H1 (cell line): ENCODE measurements at regions not wholly inside any gene's neighbourhood (a gene's known extent, or its start where the extent isn't known, plus 50 kb on each side); places are given as distances from the start of the nearest gene placed in this dataset.

Experiments used
- SUZ12 ChIP-seq: fragments of 200-600 bp; sonication (generic); IDR thresholded peaks from 2 replicates; pipeline ENCODE4 v1.6.1; 2012; ENCODE audit warnings: mild to moderate bottlenecking, inconsistent platforms, low read length, moderate library complexity, mixed read lengths
- TF ChIP-seq, protein P1 (sequence below): fragments of 300-600 bp; sonication (generic); IDR thresholded peaks from 2 replicates; pipeline ENCODE4 v1.7.1; 2012; ENCODE audit warnings: low read length, moderate library complexity, mild to moderate bottlenecking, inconsistent platforms; ENCODE audit not compliant: insufficient replicate concordance

DNA sequence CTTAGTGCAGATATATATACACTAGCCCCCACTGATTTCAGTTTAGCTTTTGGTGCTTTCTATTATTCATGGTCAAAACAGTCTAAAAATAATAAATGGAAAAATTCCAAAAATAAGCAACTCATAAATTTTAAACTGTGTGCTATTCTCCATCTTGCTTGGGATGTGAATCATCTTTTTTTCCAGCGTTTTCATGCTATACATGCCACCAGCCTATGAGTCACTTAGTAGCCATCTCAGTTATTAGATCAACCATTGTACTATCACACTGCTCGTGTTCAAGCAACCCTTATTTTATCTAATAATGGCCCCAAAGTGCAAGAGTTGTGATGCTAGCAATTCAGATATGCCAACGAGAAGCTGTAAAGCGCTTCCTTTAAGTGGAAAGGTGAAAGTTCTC, 73.9 kb upstream of the KRR1 start (continued):
- TF ChIP-seq, protein P1, sequence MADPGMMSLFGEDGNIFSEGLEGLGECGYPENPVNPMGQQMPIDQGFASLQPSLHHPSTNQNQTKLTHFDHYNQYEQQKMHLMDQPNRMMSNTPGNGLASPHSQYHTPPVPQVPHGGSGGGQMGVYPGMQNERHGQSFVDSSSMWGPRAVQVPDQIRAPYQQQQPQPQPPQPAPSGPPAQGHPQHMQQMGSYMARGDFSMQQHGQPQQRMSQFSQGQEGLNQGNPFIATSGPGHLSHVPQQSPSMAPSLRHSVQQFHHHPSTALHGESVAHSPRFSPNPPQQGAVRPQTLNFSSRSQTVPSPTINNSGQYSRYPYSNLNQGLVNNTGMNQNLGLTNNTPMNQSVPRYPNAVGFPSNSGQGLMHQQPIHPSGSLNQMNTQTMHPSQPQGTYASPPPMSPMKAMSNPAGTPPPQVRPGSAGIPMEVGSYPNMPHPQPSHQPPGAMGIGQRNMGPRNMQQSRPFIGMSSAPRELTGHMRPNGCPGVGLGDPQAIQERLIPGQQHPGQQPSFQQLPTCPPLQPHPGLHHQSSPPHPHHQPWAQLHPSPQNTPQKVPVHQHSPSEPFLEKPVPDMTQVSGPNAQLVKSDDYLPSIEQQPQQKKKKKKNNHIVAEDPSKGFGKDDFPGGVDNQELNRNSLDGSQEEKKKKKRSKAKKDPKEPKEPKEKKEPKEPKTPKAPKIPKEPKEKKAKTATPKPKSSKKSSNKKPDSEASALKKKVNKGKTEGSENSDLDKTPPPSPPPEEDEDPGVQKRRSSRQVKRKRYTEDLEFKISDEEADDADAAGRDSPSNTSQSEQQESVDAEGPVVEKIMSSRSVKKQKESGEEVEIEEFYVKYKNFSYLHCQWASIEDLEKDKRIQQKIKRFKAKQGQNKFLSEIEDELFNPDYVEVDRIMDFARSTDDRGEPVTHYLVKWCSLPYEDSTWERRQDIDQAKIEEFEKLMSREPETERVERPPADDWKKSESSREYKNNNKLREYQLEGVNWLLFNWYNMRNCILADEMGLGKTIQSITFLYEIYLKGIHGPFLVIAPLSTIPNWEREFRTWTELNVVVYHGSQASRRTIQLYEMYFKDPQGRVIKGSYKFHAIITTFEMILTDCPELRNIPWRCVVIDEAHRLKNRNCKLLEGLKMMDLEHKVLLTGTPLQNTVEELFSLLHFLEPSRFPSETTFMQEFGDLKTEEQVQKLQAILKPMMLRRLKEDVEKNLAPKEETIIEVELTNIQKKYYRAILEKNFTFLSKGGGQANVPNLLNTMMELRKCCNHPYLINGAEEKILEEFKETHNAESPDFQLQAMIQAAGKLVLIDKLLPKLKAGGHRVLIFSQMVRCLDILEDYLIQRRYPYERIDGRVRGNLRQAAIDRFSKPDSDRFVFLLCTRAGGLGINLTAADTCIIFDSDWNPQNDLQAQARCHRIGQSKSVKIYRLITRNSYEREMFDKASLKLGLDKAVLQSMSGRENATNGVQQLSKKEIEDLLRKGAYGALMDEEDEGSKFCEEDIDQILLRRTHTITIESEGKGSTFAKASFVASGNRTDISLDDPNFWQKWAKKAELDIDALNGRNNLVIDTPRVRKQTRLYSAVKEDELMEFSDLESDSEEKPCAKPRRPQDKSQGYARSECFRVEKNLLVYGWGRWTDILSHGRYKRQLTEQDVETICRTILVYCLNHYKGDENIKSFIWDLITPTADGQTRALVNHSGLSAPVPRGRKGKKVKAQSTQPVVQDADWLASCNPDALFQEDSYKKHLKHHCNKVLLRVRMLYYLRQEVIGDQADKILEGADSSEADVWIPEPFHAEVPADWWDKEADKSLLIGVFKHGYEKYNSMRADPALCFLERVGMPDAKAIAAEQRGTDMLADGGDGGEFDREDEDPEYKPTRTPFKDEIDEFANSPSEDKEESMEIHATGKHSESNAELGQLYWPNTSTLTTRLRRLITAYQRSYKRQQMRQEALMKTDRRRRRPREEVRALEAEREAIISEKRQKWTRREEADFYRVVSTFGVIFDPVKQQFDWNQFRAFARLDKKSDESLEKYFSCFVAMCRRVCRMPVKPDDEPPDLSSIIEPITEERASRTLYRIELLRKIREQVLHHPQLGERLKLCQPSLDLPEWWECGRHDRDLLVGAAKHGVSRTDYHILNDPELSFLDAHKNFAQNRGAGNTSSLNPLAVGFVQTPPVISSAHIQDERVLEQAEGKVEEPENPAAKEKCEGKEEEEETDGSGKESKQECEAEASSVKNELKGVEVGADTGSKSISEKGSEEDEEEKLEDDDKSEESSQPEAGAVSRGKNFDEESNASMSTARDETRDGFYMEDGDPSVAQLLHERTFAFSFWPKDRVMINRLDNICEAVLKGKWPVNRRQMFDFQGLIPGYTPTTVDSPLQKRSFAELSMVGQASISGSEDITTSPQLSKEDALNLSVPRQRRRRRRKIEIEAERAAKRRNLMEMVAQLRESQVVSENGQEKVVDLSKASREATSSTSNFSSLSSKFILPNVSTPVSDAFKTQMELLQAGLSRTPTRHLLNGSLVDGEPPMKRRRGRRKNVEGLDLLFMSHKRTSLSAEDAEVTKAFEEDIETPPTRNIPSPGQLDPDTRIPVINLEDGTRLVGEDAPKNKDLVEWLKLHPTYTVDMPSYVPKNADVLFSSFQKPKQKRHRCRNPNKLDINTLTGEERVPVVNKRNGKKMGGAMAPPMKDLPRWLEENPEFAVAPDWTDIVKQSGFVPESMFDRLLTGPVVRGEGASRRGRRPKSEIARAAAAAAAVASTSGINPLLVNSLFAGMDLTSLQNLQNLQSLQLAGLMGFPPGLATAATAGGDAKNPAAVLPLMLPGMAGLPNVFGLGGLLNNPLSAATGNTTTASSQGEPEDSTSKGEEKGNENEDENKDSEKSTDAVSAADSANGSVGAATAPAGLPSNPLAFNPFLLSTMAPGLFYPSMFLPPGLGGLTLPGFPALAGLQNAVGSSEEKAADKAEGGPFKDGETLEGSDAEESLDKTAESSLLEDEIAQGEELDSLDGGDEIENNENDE = no peak
- TF ChIP-seq SUZ12 = no peak
